WTC11 (cell line): ENCODE measurements at regions not wholly inside any gene's neighbourhood (a gene's known extent, or its start where the extent isn't known, plus 50 kb on each side); places are given as distances from the start of the nearest gene placed in this dataset.

ENCODE experiments used
- ATAC-seq: fragments of 200-7000 bp; cut with Tn5 transposase; 2 replicates; pipeline ENCODE4 v1.10.0; 2021; ENCODE audit warnings: mild to moderate bottlenecking, moderate library complexity
- CTCF ChIA-PET: fragments of 300-600 bp; sonication (Branson Sonifier 250); formaldehyde crosslinking; loops from one replicate; lab custom pipeline; 2021; ENCODE audit warnings: antibody characterized with exemption; lab: Charles Lee
- POLR2A ChIA-PET: fragments of 350-600 bp; sonication (Branson Sonifier 250); formaldehyde crosslinking; loops from one replicate; lab custom pipeline; 2021; ENCODE audit warnings: antibody characterized with exemption; lab: Charles Lee
- DNase-seq: peaks from one replicate; pipeline ENCODE4 v3.0.0; 2021; ENCODE audit warnings: low spot score
- H3K27ac Mint-ChIP-seq: 2 replicates; pipeline ENCODE4 v1.8.0; 2021; ENCODE audit warnings: mixed read lengths
- H3K27me3 Mint-ChIP-seq: 2 replicates; pipeline ENCODE4 v1.8.0; 2021; ENCODE audit warnings: low read depth, mild to moderate bottlenecking, moderate library complexity, mixed read lengths
- H3K36me3 Mint-ChIP-seq: 2 replicates; pipeline ENCODE4 v1.8.0; 2021; ENCODE audit warnings: mixed read lengths
- H3K4me1 Mint-ChIP-seq: 2 replicates; pipeline ENCODE4 v1.8.0; 2022; ENCODE audit warnings: mixed read lengths
- H3K4me3 Mint-ChIP-seq: 2 replicates; pipeline ENCODE4 v1.8.0; 2021; ENCODE audit warnings: mild to moderate bottlenecking, moderate library complexity, mixed read lengths
- H3K9me3 Mint-ChIP-seq: 2 replicates; pipeline ENCODE4 v1.8.0; 2021; ENCODE audit warnings: mixed read lengths
- ATF1 ChIP-seq: sonication (generic); formaldehyde crosslinking; IDR thresholded peaks from 2 replicates; pipeline ENCODE4 v1.8.1; 2023; ENCODE audit warnings: mild to moderate bottlenecking, moderate library complexity, missing genetic modification reagents
- CREB1 ChIP-seq: sonication (generic); formaldehyde crosslinking; IDR thresholded peaks from 2 replicates; pipeline ENCODE4 v1.8.0; 2023; ENCODE audit warnings: mild to moderate bottlenecking, missing genetic modification reagents
- ESRRA ChIP-seq: sonication (generic); formaldehyde crosslinking; IDR thresholded peaks from 2 replicates; pipeline ENCODE4 v1.8.1; 2022; ENCODE audit warnings: mild to moderate bottlenecking, missing genetic modification reagents, borderline replicate concordance
- GTF2I ChIP-seq: fragments of 250-450 bp; sonication (Bioruptor Pico); conservative IDR thresholded peaks from 2 replicates; pipeline ENCODE4 v1.4.0; 2021; ENCODE audit warnings: mild to moderate bottlenecking
- NR3C1 ChIP-seq: sonication (generic); formaldehyde crosslinking; conservative IDR thresholded peaks from 2 replicates; pipeline ENCODE4 v1.8.1; 2023; ENCODE audit warnings: low read depth, mild to moderate bottlenecking, missing genetic modification reagents
- OVOL2 ChIP-seq: fragments of 250-450 bp; sonication (Bioruptor Pico); IDR thresholded peaks from 2 replicates; pipeline ENCODE4 v1.9.0; 2021; ENCODE audit warnings: mild to moderate bottlenecking, borderline replicate concordance
- PRRX2 ChIP-seq: fragments of 250-450 bp; sonication (Bioruptor Pico); IDR thresholded peaks from 2 replicates; pipeline ENCODE4 v1.8.0; 2021; ENCODE audit warnings: mild to moderate bottlenecking
- TEAD1 ChIP-seq: sonication (generic); formaldehyde crosslinking; IDR thresholded peaks from 2 replicates; pipeline ENCODE4 v1.8.0; 2022; ENCODE audit warnings: mild to moderate bottlenecking, missing genetic modification reagents
- ZNF232 ChIP-seq: sonication (generic); formaldehyde crosslinking; IDR thresholded peaks from 2 replicates; pipeline ENCODE4 v1.8.0; 2022; ENCODE audit warnings: mild to moderate bottlenecking, missing genetic modification reagents
- TF ChIP-seq, protein P1 (sequence below): sonication (generic); formaldehyde crosslinking; IDR thresholded peaks from 2 replicates; pipeline ENCODE4 v1.8.1; 2022; ENCODE audit warnings: mild to moderate bottlenecking, moderate library complexity, missing genetic modification reagents
- TF ChIP-seq, protein P2 (sequence below): sonication (generic); formaldehyde crosslinking; IDR thresholded peaks from 2 replicates; pipeline ENCODE4 v1.8.1; 2022; ENCODE audit warnings: low read depth, mild to moderate bottlenecking, moderate library complexity, missing genetic modification reagents, borderline replicate concordance
- TF ChIP-seq, protein P3 (sequence below): sonication (generic); formaldehyde crosslinking; IDR thresholded peaks from 2 replicates; pipeline ENCODE4 v1.8.1; 2022; ENCODE audit warnings: mild to moderate bottlenecking, missing genetic modification reagents, moderate library complexity, borderline replicate concordance
- TF ChIP-seq, protein P4 (sequence below): sonication (generic); formaldehyde crosslinking; IDR thresholded peaks from 2 replicates; pipeline ENCODE4 v1.8.0; 2022; ENCODE audit warnings: mild to moderate bottlenecking, missing genetic modification reagents
- TF ChIP-seq, protein P5 (sequence below): sonication (generic); formaldehyde crosslinking; IDR thresholded peaks from 2 replicates; pipeline ENCODE4 v1.8.1; 2023; ENCODE audit warnings: mild to moderate bottlenecking, missing genetic modification reagents, moderate library complexity

DNA sequence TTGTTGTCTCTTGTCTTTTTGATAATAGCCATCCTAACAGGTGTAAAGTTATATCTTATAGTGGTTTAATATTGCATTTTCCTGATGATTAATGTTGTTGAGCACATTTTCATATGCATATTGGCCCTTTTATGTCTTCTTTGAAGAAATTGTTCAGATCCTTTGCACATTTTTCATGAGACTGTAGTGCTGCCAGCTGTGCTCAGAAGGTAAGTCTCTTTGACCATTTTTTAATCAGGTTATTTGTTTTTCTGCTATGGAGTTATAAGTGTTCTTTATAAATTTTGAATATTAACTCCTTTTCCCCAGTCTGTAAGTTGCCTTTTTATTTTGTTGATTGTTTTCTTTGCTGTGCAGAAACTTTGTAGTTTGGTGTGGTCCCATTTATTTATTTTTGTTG is 55.8 kb upstream of the ZNF184 start:
- POLR2A ChIA-PET = no interaction called here
- CTCF ChIA-PET = no interaction called here
- Mint-ChIP-seq H3K27me3 (peaks cover 20% of the 10 kb centered on the region), H3K27ac (no peak overlapping the region), H3K36me3 (peaks cover 4% of the 10 kb centered on the region; the same call in 1 of the 2 replicates), H3K4me1 (peaks cover 4% of the 10 kb centered on the region), H3K4me3 (no peak overlapping the region), H3K9me3 (peaks cover 12% of the 10 kb centered on the region)
- ATAC-seq = no peak
- TF ChIP-seq GTF2I (CRISPR knock-in tag) (no peak), ZNF232 (CRISPR knock-in tag) (no peak), CREB1 (no peak), PRRX2 (CRISPR knock-in tag) (no peak), ESRRA (CRISPR knock-in tag) (no peak), OVOL2 (no peak), TEAD1 (CRISPR knock-in tag) (no peak), ATF1 (CRISPR knock-in tag) (no peak), NR3C1 (CRISPR knock-in tag) (no peak)
- TF ChIP-seq, protein P1, sequence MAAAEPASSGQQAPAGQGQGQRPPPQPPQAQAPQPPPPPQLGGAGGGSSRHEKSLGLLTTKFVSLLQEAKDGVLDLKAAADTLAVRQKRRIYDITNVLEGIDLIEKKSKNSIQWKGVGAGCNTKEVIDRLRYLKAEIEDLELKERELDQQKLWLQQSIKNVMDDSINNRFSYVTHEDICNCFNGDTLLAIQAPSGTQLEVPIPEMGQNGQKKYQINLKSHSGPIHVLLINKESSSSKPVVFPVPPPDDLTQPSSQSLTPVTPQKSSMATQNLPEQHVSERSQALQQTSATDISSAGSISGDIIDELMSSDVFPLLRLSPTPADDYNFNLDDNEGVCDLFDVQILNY (CRISPR knock-in tag) = no peak
- TF ChIP-seq, protein P2, sequence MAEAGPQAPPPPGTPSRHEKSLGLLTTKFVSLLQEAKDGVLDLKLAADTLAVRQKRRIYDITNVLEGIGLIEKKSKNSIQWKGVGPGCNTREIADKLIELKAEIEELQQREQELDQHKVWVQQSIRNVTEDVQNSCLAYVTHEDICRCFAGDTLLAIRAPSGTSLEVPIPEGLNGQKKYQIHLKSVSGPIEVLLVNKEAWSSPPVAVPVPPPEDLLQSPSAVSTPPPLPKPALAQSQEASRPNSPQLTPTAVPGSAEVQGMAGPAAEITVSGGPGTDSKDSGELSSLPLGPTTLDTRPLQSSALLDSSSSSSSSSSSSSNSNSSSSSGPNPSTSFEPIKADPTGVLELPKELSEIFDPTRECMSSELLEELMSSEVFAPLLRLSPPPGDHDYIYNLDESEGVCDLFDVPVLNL (CRISPR knock-in tag) = no peak
- TF ChIP-seq, protein P3, sequence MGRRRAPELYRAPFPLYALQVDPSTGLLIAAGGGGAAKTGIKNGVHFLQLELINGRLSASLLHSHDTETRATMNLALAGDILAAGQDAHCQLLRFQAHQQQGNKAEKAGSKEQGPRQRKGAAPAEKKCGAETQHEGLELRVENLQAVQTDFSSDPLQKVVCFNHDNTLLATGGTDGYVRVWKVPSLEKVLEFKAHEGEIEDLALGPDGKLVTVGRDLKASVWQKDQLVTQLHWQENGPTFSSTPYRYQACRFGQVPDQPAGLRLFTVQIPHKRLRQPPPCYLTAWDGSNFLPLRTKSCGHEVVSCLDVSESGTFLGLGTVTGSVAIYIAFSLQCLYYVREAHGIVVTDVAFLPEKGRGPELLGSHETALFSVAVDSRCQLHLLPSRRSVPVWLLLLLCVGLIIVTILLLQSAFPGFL (CRISPR knock-in tag) = no peak
- TF ChIP-seq, protein P4, sequence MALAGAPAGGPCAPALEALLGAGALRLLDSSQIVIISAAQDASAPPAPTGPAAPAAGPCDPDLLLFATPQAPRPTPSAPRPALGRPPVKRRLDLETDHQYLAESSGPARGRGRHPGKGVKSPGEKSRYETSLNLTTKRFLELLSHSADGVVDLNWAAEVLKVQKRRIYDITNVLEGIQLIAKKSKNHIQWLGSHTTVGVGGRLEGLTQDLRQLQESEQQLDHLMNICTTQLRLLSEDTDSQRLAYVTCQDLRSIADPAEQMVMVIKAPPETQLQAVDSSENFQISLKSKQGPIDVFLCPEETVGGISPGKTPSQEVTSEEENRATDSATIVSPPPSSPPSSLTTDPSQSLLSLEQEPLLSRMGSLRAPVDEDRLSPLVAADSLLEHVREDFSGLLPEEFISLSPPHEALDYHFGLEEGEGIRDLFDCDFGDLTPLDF (CRISPR knock-in tag) = no peak
- TF ChIP-seq, protein P5, sequence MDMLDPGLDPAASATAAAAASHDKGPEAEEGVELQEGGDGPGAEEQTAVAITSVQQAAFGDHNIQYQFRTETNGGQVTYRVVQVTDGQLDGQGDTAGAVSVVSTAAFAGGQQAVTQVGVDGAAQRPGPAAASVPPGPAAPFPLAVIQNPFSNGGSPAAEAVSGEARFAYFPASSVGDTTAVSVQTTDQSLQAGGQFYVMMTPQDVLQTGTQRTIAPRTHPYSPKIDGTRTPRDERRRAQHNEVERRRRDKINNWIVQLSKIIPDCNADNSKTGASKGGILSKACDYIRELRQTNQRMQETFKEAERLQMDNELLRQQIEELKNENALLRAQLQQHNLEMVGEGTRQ (CRISPR knock-in tag) = no peak
- DNase-seq = no peak
